Esophagus (tissue), 2 donors: ENCODE measurements at regions not wholly inside any gene's neighbourhood (a gene's known extent, or its start where the extent isn't known, plus 50 kb on each side); places are given as distances from the start of the nearest gene placed in this dataset.
A peak's percentile ranks its signal among the peaks of the same experiment; 100 is the strongest.

Experiments
- H3K27ac ChIP-seq, 2 donors: one replicate each; pipeline ENCODE4 v1.5.1; 2013; ENCODE audit warnings: low read depth in 2 of 2, mild to moderate bottlenecking in 2 of 2, inconsistent platforms in 1 of 2, low read length in 1 of 2, moderate library complexity in 1 of 2
- H3K27me3 ChIP-seq, 2 donors: one replicate each; pipeline ENCODE4 v1.6.1; 2013; ENCODE audit warnings: low read length in 2 of 2, control low read depth in 1 of 2, mild to moderate bottlenecking in 1 of 2; ENCODE audit not compliant: insufficient read depth in 2 of 2, control insufficient read depth in 1 of 2
- H3K36me3 ChIP-seq, 2 donors: one replicate each; pipeline ENCODE4 v1.6.1; 2013; ENCODE audit warnings: low read length in 1 of 2; ENCODE audit not compliant: control insufficient read depth in 2 of 2, insufficient read depth in 2 of 2
- H3K4me1 ChIP-seq, 2 donors: one replicate each; pipeline ENCODE4 v1.6.1; 2013; ENCODE audit warnings: low read length in 1 of 2; ENCODE audit not compliant: control insufficient read depth in 2 of 2, insufficient read depth in 2 of 2
- H3K4me3 ChIP-seq, 2 donors: one replicate each; pipeline ENCODE4 v1.5.1; 2013; ENCODE audit warnings: low read length in 2 of 2, mild to moderate bottlenecking in 2 of 2, low read depth in 1 of 2, moderate library complexity in 1 of 2
- H3K9me3 ChIP-seq, 2 donors: one replicate each; pipeline ENCODE4 v1.6.1; 2013; ENCODE audit warnings: mild to moderate bottlenecking in 2 of 2, low read depth in 1 of 2, low read length in 1 of 2, moderate library complexity in 1 of 2; ENCODE audit not compliant: control insufficient read depth in 2 of 2, insufficient read depth in 1 of 2
- WGBS, 2 donors: extraction: QIAGEN DNeasy Blood & Tissue Kit; methylation state at CpG; one replicate each; pipeline ENCODE4 v1.1.7; 2013; 5-methylcytosine and 5-hydroxymethylcytosine counted together
- donor health status: healthy with polysubstance abuse.
- donor health status: Bipolar disorder and iron deficiency.

GRCh38 chr1:168879896-168880734 is 151.1 kb upstream of the DPT start:
- Histone ChIP-seq H3K27ac (peak overlapping the region; percentile 8 to 21), H3K36me3 (no peaks in the 10 kb centered on the region), H3K4me1 (no peaks in the 10 kb centered on the region), H3K4me3 (no peak overlapping the region), H3K27me3 (no peaks in the 10 kb centered on the region), H3K9me3 (no peaks in the 10 kb centered on the region)
- 58 to 61% methylated on average over 10 of the region's 10 CpGs for WGBS, 2 donors

- no peak overlapping the region for H3K4me3 ChIP-seq
- H3K27me3 ChIP-seq = no peaks in the 10 kb centered on the region
- no peaks in the 10 kb centered on the region for H3K9me3 ChIP-seq
- 79 to 88% methylated on average over 2 of the region's 2 CpGs for WGBS, 2 donors
- no peaks in the 10 kb centered on the region for H3K4me1 ChIP-seq
- no peak overlapping the region for H3K27ac ChIP-seq
- no peaks in the 10 kb centered on the region for H3K36me3 ChIP-seq
Observed at GRCh38 chr1:168881656-168882260, 152.8 kb upstream of the DPT start.

GRCh38 chr1:168887381-168887780 is 158.4 kb upstream of the DPT start:
- Histone ChIP-seq H3K4me3 (no peak overlapping the region), H3K4me1 (no peaks in the 10 kb centered on the region), H3K27ac (no peak overlapping the region), H3K9me3 (no peaks in the 10 kb centered on the region), H3K27me3 (no peaks in the 10 kb centered on the region), H3K36me3 (no peaks in the 10 kb centered on the region)
- WGBS, 2 donors = 81% methylated on average over 4 of the region's 4 CpGs

GRCh38 chr1:168888418-168888817 is 159.4 kb upstream of the DPT start:
- no peaks in the 10 kb centered on the region for H3K9me3 ChIP-seq
- H3K4me3 ChIP-seq = no peak overlapping the region
- 31 to 40% methylated on average over 2 of the region's 2 CpGs for WGBS, 2 donors
- H3K27me3 ChIP-seq = no peaks in the 10 kb centered on the region
- no peaks in the 10 kb centered on the region for H3K36me3 ChIP-seq
- no peak overlapping the region for H3K27ac ChIP-seq
- no peaks in the 10 kb centered on the region for H3K4me1 ChIP-seq

- 50 to 59% methylated on average over 3 of the region's 3 CpGs for WGBS, 2 donors
- no peak overlapping the region for H3K27ac ChIP-seq
- no peaks in the 10 kb centered on the region for H3K9me3 ChIP-seq
- H3K4me3 ChIP-seq = no peak overlapping the region
- H3K36me3 ChIP-seq = no peaks in the 10 kb centered on the region
- no peaks in the 10 kb centered on the region for H3K4me1 ChIP-seq
- H3K27me3 ChIP-seq = no peaks in the 10 kb centered on the region
Observed at GRCh38 chr1:168892931-168893330, 163.9 kb upstream of the DPT start.

- no peak overlapping the region for H3K4me3 ChIP-seq
- peak overlapping the region; percentile 29 to 60 for H3K27ac ChIP-seq
- H3K9me3 ChIP-seq = no peaks in the 10 kb centered on the region
- H3K27me3 ChIP-seq = no peaks in the 10 kb centered on the region
- no peaks in the 10 kb centered on the region for H3K4me1 ChIP-seq
- H3K36me3 ChIP-seq = no peaks in the 10 kb centered on the region
- WGBS, 2 donors = 43 to 59% methylated on average over 3 of the region's 3 CpGs
Observed at GRCh38 chr1:168893359-168893801, 164.4 kb upstream of the DPT start.

- Histone ChIP-seq H3K36me3 (no peaks in the 10 kb centered on the region), H3K4me3 (no peak overlapping the region), H3K4me1 (no peaks in the 10 kb centered on the region), H3K27me3 (no peaks in the 10 kb centered on the region), H3K9me3 (no peaks in the 10 kb centered on the region), H3K27ac (no peak overlapping the region)
- 50 to 57% methylated on average over 4 of the region's 4 CpGs for WGBS, 2 donors
Observed at GRCh38 chr1:168894397-168894903, 165.4 kb upstream of the DPT start.

- no peaks in the 10 kb centered on the region for H3K36me3 ChIP-seq
- H3K4me1 ChIP-seq = no peaks in the 10 kb centered on the region
- H3K9me3 ChIP-seq = no peaks in the 10 kb centered on the region
- 81 to 84% methylated on average over 2 of the region's 2 CpGs for WGBS, 2 donors
- no peaks in the 10 kb centered on the region for H3K27me3 ChIP-seq
- no peak overlapping the region for H3K27ac ChIP-seq
- no peak overlapping the region for H3K4me3 ChIP-seq
Observed at GRCh38 chr1:168897249-168897648, 168.2 kb upstream of the DPT start.

GRCh38 chr1:168903237-168903830 is 174.3 kb upstream of the DPT start:
- Histone ChIP-seq H3K36me3 (no peaks in the 10 kb centered on the region), H3K4me3 (no peak overlapping the region), H3K9me3 (no peaks in the 10 kb centered on the region), H3K27me3 (no peaks in the 10 kb centered on the region), H3K4me1 (peaks cover 0 to 5% of the 10 kb centered on the region in 2 donors), H3K27ac (no peak overlapping the region)
- WGBS, 2 donors = 63 to 82% methylated on average over 2 of the region's 2 CpGs
